GF-D8 (cell line): ENCODE measurements at regions not wholly inside any gene's neighbourhood (a gene's known extent, or its start where the extent isn't known, plus 50 kb on each side); places are given as distances from the start of the nearest gene placed in this dataset.

Experiments
- DNase-seq: peaks from one replicate; lab custom pipeline; 2025; lab: John Stamatoyannopoulos, UW

GRCh38 chr3:79872483-79872882 is 104.7 kb upstream of the ROBO1 start:
- DNase-seq: no peak

- DNase-seq: no peak
Measured at GRCh38 chr3:79871656-79872055, 103.9 kb upstream of the ROBO1 start.

GRCh38 chr3:79870313-79870620 is 102.5 kb upstream of the ROBO1 start:
- DNase-seq: no peak

GRCh38 chr3:79869461-79870312 is 101.9 kb upstream of the ROBO1 start:
- no peak for DNase-seq

- DNase-seq: no peak
Measured at GRCh38 chr3:79866162-79866561, 98.4 kb upstream of the ROBO1 start.

GRCh38 chr3:79864077-79864476 is 96.3 kb upstream of the ROBO1 start:
- DNase-seq: no peak

- no peak for DNase-seq
Measured at GRCh38 chr3:79848876-79849275, 81.1 kb upstream of the ROBO1 start.

GRCh38 chr3:79847928-79848327 is 80.1 kb upstream of the ROBO1 start:
- DNase-seq: no peak

GRCh38 chr3:79846148-79846933 is 78.5 kb upstream of the ROBO1 start:
- no peak for DNase-seq

GRCh38 chr3:79845546-79845945 is 77.7 kb upstream of the ROBO1 start:
- no peak for DNase-seq

- no peak for DNase-seq
Measured at GRCh38 chr3:79844176-79844575, 76.4 kb upstream of the ROBO1 start.

GRCh38 chr3:79843180-79843579 is 75.4 kb upstream of the ROBO1 start:
- DNase-seq: no peak

- DNase-seq: no peak
Measured at GRCh38 chr3:79835701-79836100, 67.9 kb upstream of the ROBO1 start.

- DNase-seq: no peak
Measured at GRCh38 chr3:79824166-79824565, 56.4 kb upstream of the ROBO1 start.

- no peak for DNase-seq
Measured at GRCh38 chr3:79822076-79822475, 54.3 kb upstream of the ROBO1 start.

GRCh38 chr3:79820089-79820488 is 52.3 kb upstream of the ROBO1 start:
- DNase-seq: no peak

- no peak for DNase-seq
Measured at GRCh38 chr3:79818015-79818414, 50.2 kb upstream of the ROBO1 start.
